CD14-positive monocyte (primary cell): ENCODE measurements at regions not wholly inside any gene's neighbourhood (a gene's known extent, or its start where the extent isn't known, plus 50 kb on each side); places are given as distances from the start of the nearest gene placed in this dataset.

ENCODE experiments used
- DNase-seq, 3 donors: peaks; one replicate each; pipeline ENCODE4 v3.0.0-alpha.2; 2011 to 2022
- H2AFZ ChIP-seq: 2 replicates; pipeline ENCODE4 v1.6.0; 2012; ENCODE audit warnings: mild to moderate bottlenecking, low read depth, low read length, inconsistent platforms; ENCODE audit not compliant: insufficient read depth, poor library complexity, severe bottlenecking
- H3K27ac ChIP-seq, 2 donors: 1 replicate in 1 of 2; 2 replicates in 1 of 2; pipeline ENCODE4 v1.5.1; 2012 to 2013; ENCODE audit warnings: low read length in 2 of 2, control low read depth in 1 of 2, inconsistent platforms in 1 of 2, low read depth in 1 of 2, mild to moderate bottlenecking in 1 of 2
- H3K27me3 ChIP-seq, 2 donors: one replicate each; pipeline versions ENCODE4 v1.6.0 to v1.6.1; 2011 to 2013; ENCODE audit warnings: low read length in 2 of 2; ENCODE audit not compliant: control insufficient read depth in 2 of 2, insufficient read depth in 2 of 2
- H3K36me3 ChIP-seq, 2 donors: replicated peaks in 1 of 2; 1 replicate in 1 of 2; 2 replicates in 1 of 2; pipeline versions ENCODE4 v1.5.1 to v1.6.1; 2012 to 2013; ENCODE audit warnings: low read length in 2 of 2, control low read depth in 1 of 2, inconsistent platforms in 1 of 2, mild to moderate bottlenecking in 1 of 2; ENCODE audit not compliant: insufficient read depth in 2 of 2, control insufficient read depth in 1 of 2
- H3K4me1 ChIP-seq, 2 donors: 1 replicate in 1 of 2; 2 replicates in 1 of 2; pipeline versions ENCODE4 v1.5.1 to v1.6.1; 2012 to 2013; ENCODE audit warnings: low read length in 2 of 2, control low read depth in 1 of 2, inconsistent platforms in 1 of 2, mild to moderate bottlenecking in 1 of 2, moderate library complexity in 1 of 2; ENCODE audit not compliant: insufficient read depth in 2 of 2, control insufficient read depth in 1 of 2
- H3K4me2 ChIP-seq: replicated peaks from 2 replicates; pipeline ENCODE3; 2012; ENCODE audit warnings: low read length, moderate library complexity, mild to moderate bottlenecking; ENCODE audit not compliant: poor library complexity, severe bottlenecking; ENCODE audit errors: extremely low read depth
- H3K4me3 ChIP-seq, 3 experiments: fragments of 200-600 bp in 1 of 3; sonication (generic) in 1 of 3; replicated peaks in 1 of 3; 1 replicate in 2 of 3; 2 replicates in 1 of 3; pipeline ENCODE4 v1.5.1; 2011 to 2013; ENCODE audit warnings: low read length in 3 of 3, mild to moderate bottlenecking in 3 of 3, control low read depth in 2 of 3, low read depth in 2 of 3, inconsistent platforms in 1 of 3, moderate library complexity in 1 of 3
- H3K79me2 ChIP-seq: 2 replicates; pipeline ENCODE4 v1.6.0; 2012; ENCODE audit warnings: mild to moderate bottlenecking, control low read depth, inconsistent platforms, low read length, moderate library complexity; ENCODE audit not compliant: insufficient read depth
- H3K9ac ChIP-seq: 2 replicates; pipeline ENCODE4 v1.6.0; 2017; ENCODE audit warnings: low read length, mild to moderate bottlenecking; ENCODE audit not compliant: insufficient read depth, poor library complexity, severe bottlenecking
- H3K9me3 ChIP-seq, 2 donors: replicated peaks in 1 of 2; 1 replicate in 1 of 2; 2 replicates in 1 of 2; pipeline versions ENCODE4 v1.5.1 to v1.6.1; 2012 to 2013; ENCODE audit warnings: low read length in 2 of 2, control low read depth in 1 of 2; ENCODE audit not compliant: control insufficient read depth in 1 of 2, insufficient read depth in 1 of 2
- H4K20me1 ChIP-seq: 2 replicates; pipeline ENCODE4 v1.6.0; 2012; ENCODE audit warnings: mild to moderate bottlenecking, low read length, control low read depth, moderate library complexity; ENCODE audit not compliant: insufficient read depth
- H3K27ac Mint-ChIP-seq, 7 donors: one replicate each; pipeline ENCODE4 v1.8.0; 2020; ENCODE audit warnings: mild to moderate bottlenecking in 7 of 7, mixed read lengths in 7 of 7, moderate library complexity in 6 of 7, inconsistent platforms in 2 of 7
- H3K27me3 Mint-ChIP-seq, 3 donors: one replicate each; pipeline ENCODE4 v1.8.0; 2021 to 2022; ENCODE audit warnings: low read depth in 3 of 3, mild to moderate bottlenecking in 3 of 3, mixed read lengths in 3 of 3, moderate library complexity in 3 of 3, inconsistent platforms in 1 of 3
- H3K36me3 Mint-ChIP-seq, 2 donors: one replicate each; pipeline ENCODE4 v1.8.0; 2020; ENCODE audit warnings: mixed read lengths in 2 of 2, inconsistent platforms in 1 of 2, mild to moderate bottlenecking in 1 of 2
- H3K4me1 Mint-ChIP-seq: one replicate; pipeline ENCODE4 v1.8.0; 2020; ENCODE audit warnings: mild to moderate bottlenecking, mixed read lengths
- H3K4me3 Mint-ChIP-seq, 2 donors: one replicate each; pipeline ENCODE4 v1.8.0; 2020; ENCODE audit warnings: mild to moderate bottlenecking in 2 of 2, mixed read lengths in 2 of 2, moderate library complexity in 1 of 2
- H3K9me3 Mint-ChIP-seq, 7 donors: one replicate each; pipeline ENCODE4 v1.8.0; 2020 to 2022; ENCODE audit warnings: mixed read lengths in 7 of 7, mild to moderate bottlenecking in 6 of 7, moderate library complexity in 6 of 7, inconsistent platforms in 2 of 7
- whole genome bisulfite sequencing: methylation state at CpG from one replicate; pipeline ENCODE4 v1.1.5; 2013; ENCODE audit warnings: missing lambda C conversion rate; ENCODE audit not compliant: insufficient coverage; 5-methylcytosine and 5-hydroxymethylcytosine counted together
- intact Hi-C, 2 donors: fragments of 100-400 bp; cut with micrococcal nuclease; formaldehyde crosslinking; loops; one replicate each; pipeline versions ENCODE4 v1.15.0 to v1.15.1; 2023
- TF ChIP-seq, protein P1 (sequence below): fragments of 200-600 bp; IDR thresholded peaks from one replicate; pipeline ENCODE4 v1.8.0; 2022; ENCODE audit warnings: antibody characterized with exemption, mild to moderate bottlenecking

- TF ChIP-seq, protein P1, sequence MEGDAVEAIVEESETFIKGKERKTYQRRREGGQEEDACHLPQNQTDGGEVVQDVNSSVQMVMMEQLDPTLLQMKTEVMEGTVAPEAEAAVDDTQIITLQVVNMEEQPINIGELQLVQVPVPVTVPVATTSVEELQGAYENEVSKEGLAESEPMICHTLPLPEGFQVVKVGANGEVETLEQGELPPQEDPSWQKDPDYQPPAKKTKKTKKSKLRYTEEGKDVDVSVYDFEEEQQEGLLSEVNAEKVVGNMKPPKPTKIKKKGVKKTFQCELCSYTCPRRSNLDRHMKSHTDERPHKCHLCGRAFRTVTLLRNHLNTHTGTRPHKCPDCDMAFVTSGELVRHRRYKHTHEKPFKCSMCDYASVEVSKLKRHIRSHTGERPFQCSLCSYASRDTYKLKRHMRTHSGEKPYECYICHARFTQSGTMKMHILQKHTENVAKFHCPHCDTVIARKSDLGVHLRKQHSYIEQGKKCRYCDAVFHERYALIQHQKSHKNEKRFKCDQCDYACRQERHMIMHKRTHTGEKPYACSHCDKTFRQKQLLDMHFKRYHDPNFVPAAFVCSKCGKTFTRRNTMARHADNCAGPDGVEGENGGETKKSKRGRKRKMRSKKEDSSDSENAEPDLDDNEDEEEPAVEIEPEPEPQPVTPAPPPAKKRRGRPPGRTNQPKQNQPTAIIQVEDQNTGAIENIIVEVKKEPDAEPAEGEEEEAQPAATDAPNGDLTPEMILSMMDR = no peak
- H3K36me3 ChIP-seq = no peaks in the 10 kb centered on the region
- H3K9ac ChIP-seq = no peak overlapping the region
- intact Hi-C loops = no loop called here
- H3K27ac Mint-ChIP-seq = no peak overlapping the region
- no peaks in the 10 kb centered on the region for H3K4me1 Mint-ChIP-seq
- no peaks in the 10 kb centered on the region for H3K36me3 Mint-ChIP-seq
- peaks cover 0 to 1% (median 0%) of the 10 kb centered on the region in 3 donors for H3K27me3 Mint-ChIP-seq
- H3K4me3 Mint-ChIP-seq = no peak overlapping the region
- H3K4me1 ChIP-seq = no peaks in the 10 kb centered on the region
- H3K9me3 ChIP-seq = no peaks in the 10 kb centered on the region
- no CpG with 5 or more reads among the region's 1 CpG for WGBS
- peaks cover 0 to 5% (median 3%) of the 10 kb centered on the region in 7 donors for H3K9me3 Mint-ChIP-seq
- no peaks in the 10 kb centered on the region for H3K27me3 ChIP-seq
- DNase-seq = no peak
- no peak overlapping the region for H3K4me3 ChIP-seq
- H3K79me2 ChIP-seq = no peaks in the 10 kb centered on the region
- H3K4me2 ChIP-seq = no peak overlapping the region
- H4K20me1 ChIP-seq = no peaks in the 10 kb centered on the region
- no peak overlapping the region for H3K27ac ChIP-seq
- H2AFZ ChIP-seq = no peak overlapping the region
These were observed 525.5 kb upstream of the PTGER4 start for GRCh38 chr5:40154194-40154593.

DNA sequence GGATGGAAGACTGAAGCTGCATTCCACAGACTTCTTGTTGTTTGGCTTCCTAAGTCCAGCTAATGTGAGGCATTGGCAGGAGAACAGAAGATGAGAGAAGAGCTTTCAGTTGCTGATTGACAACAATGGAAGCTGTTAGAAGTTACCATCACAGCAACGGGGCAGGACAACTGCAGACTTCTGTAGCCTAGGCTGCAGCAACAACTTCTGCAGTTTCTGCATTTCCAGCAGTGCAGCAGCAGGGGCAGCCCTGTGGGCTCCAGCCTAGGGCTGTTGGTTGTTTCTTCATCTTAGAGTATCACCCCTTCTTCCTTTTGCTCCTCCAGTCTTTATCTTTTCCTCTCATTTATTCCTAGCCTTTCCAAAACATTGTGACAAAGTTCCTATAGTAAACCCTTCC is 528.8 kb upstream of the PTGER4 start:
- Histone ChIP-seq H3K36me3 (no peaks in the 10 kb centered on the region), H3K9ac (no peak overlapping the region), H2AFZ (no peak overlapping the region), H3K4me3 (no peak overlapping the region), H3K79me2 (no peaks in the 10 kb centered on the region), H4K20me1 (no peaks in the 10 kb centered on the region), H3K27me3 (no peaks in the 10 kb centered on the region), H3K4me2 (no peak overlapping the region), H3K27ac (no peak overlapping the region), H3K9me3 (no peaks in the 10 kb centered on the region), H3K4me1 (no peaks in the 10 kb centered on the region)
- Mint-ChIP-seq H3K4me3 (no peak overlapping the region), H3K27me3 (peaks cover 0 to 1% (median 0%) of the 10 kb centered on the region in 3 donors), H3K36me3 (no peaks in the 10 kb centered on the region), H3K27ac (peak overlapping the region in 1 of 7 donors; percentile 12), H3K4me1 (no peaks in the 10 kb centered on the region), H3K9me3 (no peaks in the 10 kb centered on the region)
- WGBS = 73% methylated on average over 1 of the region's 1 CpG
- TF ChIP-seq, protein P1 = no peak
- intact Hi-C loops = no loop called here
- DNase-seq = no peak
